GM19468 (cell line): ENCODE measurements at regions not wholly inside any gene's neighbourhood (a gene's known extent, or its start where the extent isn't known, plus 50 kb on each side); places are given as distances from the start of the nearest gene placed in this dataset.

Source experiments
- ATAC-seq: cut with Tn5 transposase; IDR thresholded peaks from one replicate; pipeline ENCODE4 v1.9.1; 2021; ENCODE audit warnings: mild to moderate bottlenecking, moderate library complexity, moderate number of reproducible peaks; ENCODE audit not compliant: unreplicated experiment; ENCODE audit errors: extremely low read depth

DNA sequence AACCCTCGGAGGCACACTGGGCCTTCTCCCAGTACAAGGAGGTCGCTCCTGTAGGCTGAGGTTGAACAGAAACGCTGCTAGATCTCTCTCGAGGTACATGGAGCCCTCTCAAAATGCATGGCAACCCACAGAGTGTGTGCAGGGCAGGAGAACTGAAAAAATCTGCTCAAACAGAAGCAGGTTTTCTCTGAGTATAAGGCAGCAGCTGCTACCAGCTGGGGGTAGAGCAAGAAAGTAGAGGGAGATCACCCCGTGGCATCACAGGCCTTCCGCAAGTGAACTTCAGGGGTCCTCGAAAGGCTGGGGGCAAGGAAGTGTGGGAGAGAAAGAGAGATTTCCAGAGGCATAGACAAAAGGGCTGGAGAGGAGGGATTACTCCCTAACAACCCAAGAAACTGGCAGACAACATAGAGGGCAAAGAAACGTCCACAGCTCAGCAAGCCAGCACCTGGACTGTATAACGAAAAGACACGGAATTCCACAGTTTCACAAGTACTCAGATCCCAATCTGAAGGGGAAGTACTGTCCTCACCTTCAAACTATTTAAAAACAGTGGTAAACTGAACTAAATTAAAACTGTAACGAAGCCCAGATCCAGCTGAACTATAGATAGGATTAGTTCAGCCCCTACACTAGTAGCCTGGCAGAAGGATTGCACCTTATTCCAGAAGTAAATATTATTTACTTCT, 299.2 kb downstream of the IPMK start:
- no peak for ATAC-seq

DNA sequence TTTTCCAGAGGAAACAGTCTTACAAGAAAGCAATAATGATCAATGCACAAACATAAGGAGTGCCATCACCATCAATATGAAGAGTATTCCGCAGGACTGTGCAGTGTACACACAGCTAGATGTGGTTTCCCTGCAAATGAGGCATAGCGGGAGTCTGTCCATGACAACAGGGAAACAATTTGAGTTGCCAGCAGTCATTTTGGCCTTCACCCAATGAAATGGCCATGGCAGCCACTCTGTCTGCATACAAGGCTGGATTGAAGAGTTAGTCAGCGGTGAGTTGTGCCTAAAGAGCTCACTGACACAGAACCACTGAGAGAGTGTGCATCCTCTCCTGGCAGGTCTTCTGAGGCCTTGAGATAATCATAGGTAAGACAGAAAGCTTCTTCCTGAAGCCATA, 303.3 kb downstream of the IPMK start:
- no peak for ATAC-seq

DNA sequence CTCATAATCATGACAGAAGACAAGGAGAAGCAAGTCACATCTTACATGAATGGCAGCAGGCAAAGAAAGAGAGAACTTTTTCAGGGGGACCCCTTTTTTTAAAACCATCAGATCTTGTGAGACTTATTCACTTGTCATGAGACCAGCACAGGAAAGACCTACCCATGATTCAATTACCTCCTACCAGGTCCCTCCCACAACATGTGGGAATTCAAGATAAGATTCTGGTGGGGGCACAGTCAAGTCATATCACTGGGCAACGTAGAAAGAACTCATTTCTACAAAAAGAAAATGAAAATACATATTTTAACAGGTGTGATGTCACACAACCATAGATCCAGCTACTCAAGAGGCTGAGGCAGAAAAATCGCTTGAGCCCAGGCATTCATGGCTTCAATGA, 304.1 kb downstream of the IPMK start:
- ATAC-seq, result no peak

GRCh38 chr10:57962839-57963238, 304.9 kb downstream of the IPMK start:
- no peak for ATAC-seq

- ATAC-seq, result no peak
Measured at GRCh38 chr10:57961487-57961886, 306.2 kb downstream of the IPMK start.

DNA sequence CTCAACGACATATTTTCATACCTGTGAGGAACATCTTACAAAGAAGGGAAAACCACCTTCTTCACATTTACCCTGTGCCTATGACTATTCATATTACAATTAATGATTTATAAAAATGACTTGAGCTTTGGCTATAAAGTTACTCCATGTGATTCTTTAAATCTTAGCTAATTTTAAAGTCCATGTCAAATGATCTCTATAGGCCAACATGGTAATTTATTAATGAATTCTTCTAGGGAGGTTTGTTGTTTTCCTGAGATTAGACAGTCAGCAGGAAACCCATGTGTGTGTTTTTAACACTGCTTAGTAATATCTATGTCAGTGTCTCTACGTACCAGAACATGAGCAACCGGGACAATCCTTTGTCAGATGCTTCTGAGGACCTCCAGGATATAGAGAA, 307.3 kb downstream of the IPMK start:
- ATAC-seq, result no peak

GRCh38 chr10:57959318-57960006, 308.2 kb downstream of the IPMK start:
- ATAC-seq, result no peak

- ATAC-seq, result no peak
Measured at GRCh38 chr10:57955076-57955475, 312.6 kb downstream of the IPMK start.

DNA sequence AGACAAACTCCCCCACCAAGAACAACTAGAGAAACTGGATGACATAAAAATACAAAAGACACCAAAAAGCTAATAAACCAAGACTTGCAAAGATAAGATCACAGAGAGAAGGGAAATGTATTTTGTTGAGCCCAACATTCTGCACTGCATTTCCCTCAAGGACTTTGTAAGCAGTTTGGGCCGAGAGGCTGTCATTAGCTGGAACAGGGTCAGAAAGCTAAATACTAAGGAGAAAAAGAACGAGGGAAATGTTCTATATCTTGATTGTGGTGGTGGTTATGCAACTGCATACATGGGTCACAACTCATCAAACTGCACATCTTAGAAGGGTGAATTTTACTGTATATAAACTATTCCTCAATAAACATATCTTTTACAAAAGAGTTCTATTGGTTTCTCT, 315.0 kb downstream of the IPMK start:
- no peak for ATAC-seq

- ATAC-seq, result no peak
Measured at GRCh38 chr10:57950442-57950974, 317.2 kb downstream of the IPMK start.

GRCh38 chr10:57948796-57949195, 318.9 kb downstream of the IPMK start:
- no peak for ATAC-seq

DNA sequence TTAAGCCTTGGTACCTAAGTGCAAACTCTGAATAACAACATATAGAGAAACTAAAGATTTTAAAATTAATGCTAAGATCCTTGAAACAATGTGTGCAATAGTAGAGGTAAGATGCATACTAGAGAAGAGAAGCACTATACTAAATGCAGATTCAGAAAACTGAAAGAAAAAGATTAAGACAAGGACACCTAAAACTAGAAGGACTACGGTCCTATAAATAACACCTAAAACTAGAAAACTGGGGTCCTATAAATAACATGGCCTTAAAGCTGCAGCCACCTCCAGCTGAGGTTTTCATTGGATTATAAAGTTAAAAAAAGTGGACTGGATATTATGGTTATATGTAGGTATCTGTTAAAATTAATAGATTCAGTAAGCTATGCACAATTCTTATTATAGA, 320.9 kb downstream of the IPMK start:
- no peak for ATAC-seq

- no peak for ATAC-seq
Measured at GRCh38 chr10:57943701-57944100, 324.0 kb downstream of the IPMK start.

- no peak for ATAC-seq
Measured at GRCh38 chr10:57925045-57925444, 342.6 kb downstream of the IPMK start.

- no peak for ATAC-seq
Measured at GRCh38 chr10:57921140-57921539, 346.6 kb downstream of the IPMK start.

DNA sequence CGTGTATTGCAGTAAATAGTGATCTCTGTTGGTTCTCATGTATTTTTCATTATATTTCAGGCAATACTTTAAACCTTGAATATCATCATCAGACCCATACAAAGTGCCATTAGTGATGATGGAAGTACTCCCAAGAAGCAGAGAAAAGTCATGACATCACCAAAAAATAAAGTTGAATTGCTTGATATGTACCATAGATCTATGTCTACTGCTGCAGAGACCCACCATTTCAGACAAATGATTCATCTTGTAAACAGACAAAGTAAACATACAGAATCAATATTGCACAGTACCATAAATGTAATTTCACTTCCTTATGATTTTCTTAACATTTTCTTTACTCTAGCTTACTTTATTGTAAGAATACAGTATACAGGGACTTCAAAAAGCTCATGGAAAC, 347.8 kb downstream of the IPMK start:
- ATAC-seq, result no peak

DNA sequence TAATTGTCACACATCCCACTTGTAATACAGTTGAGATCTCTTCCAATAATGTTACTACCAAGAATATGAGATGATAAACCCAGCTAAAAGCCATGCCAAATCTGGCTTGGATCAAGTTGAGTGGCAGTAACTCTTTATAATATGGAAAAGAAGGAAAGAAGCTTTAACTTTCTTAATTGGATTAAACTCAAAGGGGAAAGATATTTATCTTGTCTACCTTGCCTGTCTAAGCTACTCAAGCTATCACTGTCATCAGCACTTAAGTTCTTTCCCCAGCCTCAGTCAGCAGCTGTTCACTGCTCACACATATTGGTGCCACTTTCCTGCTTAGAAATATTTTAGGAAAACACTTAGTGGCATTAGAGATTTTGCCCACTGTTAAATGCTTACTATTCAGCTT, 350.7 kb downstream of the IPMK start:
- no peak for ATAC-seq

DNA sequence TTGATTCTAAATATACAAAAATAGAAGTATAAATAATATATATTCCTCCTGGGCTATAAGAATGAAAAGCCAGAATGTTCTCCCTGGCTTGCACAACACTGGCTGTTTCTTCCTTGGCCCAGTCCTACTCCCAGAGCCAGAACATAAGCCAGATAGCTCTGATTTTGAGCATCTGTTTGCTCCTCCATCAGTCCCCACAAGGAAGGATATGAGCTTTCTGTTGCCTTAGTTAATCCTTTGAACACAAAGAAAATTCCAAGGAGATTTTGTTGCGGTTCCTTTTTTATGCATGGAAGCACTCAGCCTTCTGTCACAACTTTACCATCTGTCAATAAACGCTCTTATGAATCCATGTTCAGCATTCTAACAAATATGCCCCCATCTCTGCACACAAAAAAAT, 361.8 kb downstream of the IPMK start:
- no peak for ATAC-seq

DNA sequence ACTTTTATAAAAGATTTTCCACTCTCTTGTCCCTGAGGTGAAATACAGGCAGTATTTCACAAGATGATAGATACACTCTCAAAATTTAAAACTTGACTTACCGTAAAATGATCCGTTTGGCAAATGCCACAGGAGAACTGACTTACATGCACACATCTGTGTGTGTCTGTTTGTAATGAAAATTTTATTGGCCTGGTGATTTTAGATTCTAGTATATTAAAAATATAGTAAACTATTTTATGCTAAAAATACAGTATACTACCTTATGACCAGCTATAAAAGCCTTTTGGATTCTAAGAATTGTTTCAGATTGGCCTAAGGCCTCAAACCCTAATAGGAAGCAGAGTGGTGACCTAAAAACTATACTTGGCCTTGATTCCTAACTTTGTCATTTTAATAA, 362.7 kb downstream of the IPMK start:
- ATAC-seq, result no peak

GRCh38 chr10:57898231-57898630, 369.5 kb downstream of the IPMK start:
- ATAC-seq, result no peak

DNA sequence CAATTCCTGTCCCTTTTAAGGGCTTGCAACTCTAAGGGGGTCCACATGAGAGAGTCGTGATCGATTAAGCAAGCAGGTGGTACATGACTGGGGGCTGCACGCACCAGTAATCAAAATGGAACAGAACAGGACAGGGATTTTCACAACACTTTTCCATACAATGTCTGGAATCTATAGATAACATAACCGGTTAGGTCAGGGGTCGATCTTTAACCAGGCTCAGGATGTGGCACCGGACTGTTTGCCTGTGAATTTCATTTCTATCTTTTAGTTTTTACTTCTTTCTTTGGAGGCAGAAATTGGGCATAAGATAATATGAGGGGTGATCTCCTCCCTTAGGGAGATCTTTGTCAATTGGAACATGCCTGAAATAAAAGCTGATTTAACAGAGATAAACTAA, 370.1 kb downstream of the IPMK start:
- no peak for ATAC-seq

DNA sequence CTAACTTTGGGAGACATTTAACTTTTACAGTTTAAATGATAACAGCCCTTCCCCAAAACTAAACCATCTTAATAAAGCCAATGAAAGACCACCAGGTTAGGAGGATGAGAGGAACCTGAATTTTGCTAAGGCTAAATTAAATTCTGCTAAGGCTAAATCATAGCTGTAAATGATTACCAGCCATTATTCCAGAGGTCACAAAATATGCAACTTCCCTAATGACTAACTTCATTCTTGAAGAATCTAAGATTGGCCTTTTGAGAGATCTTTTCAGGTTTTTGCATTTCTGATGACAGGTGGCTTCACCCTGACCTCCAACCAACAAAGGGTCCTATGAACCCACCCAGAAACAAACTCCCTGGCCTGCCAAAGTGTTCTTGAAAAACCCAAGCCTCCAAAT, 373.3 kb downstream of the IPMK start:
- ATAC-seq, result no peak
